ENCODE measurements at regions not wholly inside any gene's neighbourhood (a gene's known extent, or its start where the extent isn't known, plus 50 kb on each side); places are given as distances from the start of the nearest gene placed in this dataset.
"Not testable (repeated sequence)": the region's sequence is repeated elsewhere in the genome, so short reads cannot be mapped to it uniquely, and the experiment has no call there.

- TF ChIP-seq ZNF341 (tag by site-specific recombination; IDR thresholded peaks at IDR 0.05; ENCODE audit: low read depth): no peak
Observed at GRCh38 chr9:61666849-61667371, 477.1 kb downstream of the SPATA31A7 start (continued).

- H3K27ac ChIP-seq (ENCODE audit: extremely low read depth, low read depth, low read length): no peak overlapping the region
- ChIA-PET CTCF (no interaction called here), POLR2A (no interaction called here)
- no peak overlapping the region for H3K4me3 ChIP-seq (ENCODE audit: low read depth, low read length)
- no peaks in the 10 kb centered on the region for H3K36me3 ChIP-seq (ENCODE audit: control insufficient read depth in 2 of 2, insufficient read depth in 1 of 2, low read length in 2 of 2)
- H3K4me1 ChIP-seq (ENCODE audit: control insufficient read depth, insufficient read depth, low read length): no peaks in the 10 kb centered on the region
- TF ChIP-seq ZNF350 (tag by site-specific recombination; IDR thresholded peaks at IDR 0.05) (no peak), ZNF596 (tag by site-specific recombination; IDR thresholded peaks at IDR 0.05) (no peak), HOXC10 (CRISPR knock-in tag; IDR thresholded peaks at IDR 0.05) (no peak), ZNF785 (tag by site-specific recombination; IDR thresholded peaks at IDR 0.05) (no peak), ZNF791 (tag by site-specific recombination; IDR thresholded peaks at IDR 0.05) (no peak), ZNF354C (tag by site-specific recombination; IDR thresholded peaks at IDR 0.05; ENCODE audit: borderline replicate concordance, low read depth) (no peak), ZNF223 (tag by site-specific recombination; IDR thresholded peaks at IDR 0.05) (no peak), ZNF670 (tag by site-specific recombination; IDR thresholded peaks at IDR 0.05; ENCODE audit: low read depth) (no peak), PRDM10 (tag by site-specific recombination; IDR thresholded peaks at IDR 0.05) (no peak), ZNF580 (tag by site-specific recombination; IDR thresholded peaks at IDR 0.05) (no peak), ZNF112 (tag by site-specific recombination; IDR thresholded peaks at IDR 0.05) (no peak), TSHZ1 (tag by site-specific recombination; IDR thresholded peaks at IDR 0.05; ENCODE audit: borderline replicate concordance) (no peak), ZBTB17 (tag by site-specific recombination; IDR thresholded peaks at IDR 0.05) (no peak), ZNF621 (tag by site-specific recombination; IDR thresholded peaks at IDR 0.05) (no peak), SALL2 (tag by site-specific recombination; IDR thresholded peaks at IDR 0.05; ENCODE audit: borderline replicate concordance) (no peak)
- no peaks in the 10 kb centered on the region for H3K9me3 ChIP-seq (ENCODE audit: control insufficient read depth, insufficient read depth, low read depth, low read length)
Observed at GRCh38 chr9:61667559-61668121, 477.8 kb downstream of the SPATA31A7 start.

- H3K36me3 ChIP-seq (ENCODE audit: control insufficient read depth in 2 of 2, insufficient read depth in 1 of 2, low read length in 2 of 2); H3K4me3 ChIP-seq (ENCODE audit: low read depth, low read length); H3K27ac ChIP-seq (ENCODE audit: extremely low read depth, low read depth, low read length); H3K9me3 ChIP-seq (ENCODE audit: control insufficient read depth, insufficient read depth, low read depth, low read length); CTCF ChIA-PET; H3K4me1 ChIP-seq (ENCODE audit: control insufficient read depth, insufficient read depth, low read length); POLR2A ChIA-PET: not testable (repeated sequence)
Observed at GRCh38 chr9:61668201-61668600, 478.4 kb downstream of the SPATA31A7 start.

All from HEK293 (cell line).